HFF-Myc (cell line): ENCODE measurements at regions not wholly inside any gene's neighbourhood (a gene's known extent, or its start where the extent isn't known, plus 50 kb on each side); places are given as distances from the start of the nearest gene placed in this dataset.

Experiments used
- DNase-seq: peaks from one replicate; pipeline ENCODE4 v3.0.0-alpha.2; 2011; ENCODE audit warnings: low read depth; ENCODE audit errors: extremely low read depth
- H3K4me3 ChIP-seq: replicated peaks from 2 replicates; pipeline ENCODE4 v1.5.1; 2011; ENCODE audit warnings: low read depth, mild to moderate bottlenecking, control low read depth, low read length
- CTCF ChIP-seq: IDR thresholded peaks from 2 replicates; pipeline ENCODE4 v1.5.1; 2012; ENCODE audit warnings: mild to moderate bottlenecking, low read depth, low read length, control low read depth; ENCODE audit errors: missing control alignments

GRCh38 chr11:43554148-43554473 lies 126.4 kb upstream of the HSD17B12 start:
- H3K4me3 ChIP-seq, result no peak overlapping the region
- DNase-seq, result no peak
- no peak for TF ChIP-seq CTCF

- DNase-seq, result no peak
- no peak overlapping the region for H3K4me3 ChIP-seq
- TF ChIP-seq CTCF, result no peak
Measured at GRCh38 chr11:43555186-43555585, 125.4 kb upstream of the HSD17B12 start.

GRCh38 chr11:43555816-43556611 lies 124.5 kb upstream of the HSD17B12 start:
- no peak overlapping the region for H3K4me3 ChIP-seq
- no peak for DNase-seq
- no peak for TF ChIP-seq CTCF

- TF ChIP-seq CTCF, result no peak
- DNase-seq, result no peak
- no peak overlapping the region for H3K4me3 ChIP-seq
Measured at GRCh38 chr11:43556612-43557375, 123.7 kb upstream of the HSD17B12 start.

- DNase-seq, result no peak
- no peak overlapping the region for H3K4me3 ChIP-seq
Measured at GRCh38 chr11:43557553-43558110, 122.9 kb upstream of the HSD17B12 start.

GRCh38 chr11:43558146-43558545 lies 122.4 kb upstream of the HSD17B12 start:
- TF ChIP-seq CTCF, result no peak
- no peak overlapping the region for H3K4me3 ChIP-seq
- DNase-seq, result no peak

More at GRCh38 chr11:43557553-43558110, 122.9 kb upstream of the HSD17B12 start:
- TF ChIP-seq CTCF, result peak; percentile 10
